OCI-LY7 (cell line): ENCODE measurements at regions not wholly inside any gene's neighbourhood (a gene's known extent, or its start where the extent isn't known, plus 50 kb on each side); places are given as distances from the start of the nearest gene placed in this dataset.

Experiments
- BruUV-seq: library from RNA; stranded (reverse); fragments of 400-500 nt; replicated peaks from 2 replicates; lab custom pipeline; 2021; lab: Mats Ljungman, UMichigan
- CTCF ChIA-PET: fragments of 300-600 bp; sonication (Branson Sonifier 250); formaldehyde crosslinking; loops from one replicate; lab custom pipeline; 2022; ENCODE audit warnings: antibody characterized with exemption; ENCODE audit not compliant: unreplicated experiment; lab: Charles Lee
- POLR2A ChIA-PET: fragments of 300-600 bp; sonication (Branson Sonifier 250); formaldehyde crosslinking; loops from one replicate; lab custom pipeline; 2022; ENCODE audit warnings: antibody characterized with exemption; lab: Charles Lee
- DNase-seq: peaks from one replicate; pipeline ENCODE4 v3.0.0-alpha.2; 2015; ENCODE audit warnings: low spot score
- H2AFZ ChIP-seq: fragments of 200-600 bp; sonication (generic), shearing (Covaris generic); 2 replicates; pipeline ENCODE4 v1.6.1; 2014; ENCODE audit warnings: mild to moderate bottlenecking, antibody characterized with exemption, low read length, moderate library complexity
- H3K27ac ChIP-seq: fragments of 200-600 bp; sonication (generic); 2 replicates; pipeline ENCODE4 v1.5.1; 2014; ENCODE audit warnings: mixed run types, low read depth, mild to moderate bottlenecking, moderate library complexity, low read length, inconsistent platforms; ENCODE audit not compliant: poor library complexity, severe bottlenecking
- H3K36me3 ChIP-seq: fragments of 200-600 bp; sonication (generic); 2 replicates; pipeline ENCODE4 v1.6.1; 2014; ENCODE audit warnings: mild to moderate bottlenecking, antibody characterized with exemption, low read length, moderate library complexity, mixed read lengths; ENCODE audit not compliant: insufficient read depth
- H3K4me1 ChIP-seq: fragments of 200-600 bp; sonication (generic); 2 replicates; pipeline ENCODE4 v1.5.1; 2014; ENCODE audit warnings: mild to moderate bottlenecking, low read length; ENCODE audit not compliant: insufficient read depth, poor library complexity, severe bottlenecking
- H3K4me2 ChIP-seq: fragments of 200-600 bp; sonication (generic); 2 replicates; pipeline ENCODE4 v1.6.1; 2014; ENCODE audit warnings: mild to moderate bottlenecking, low read length
- H3K4me3 ChIP-seq: fragments of 200-600 bp; sonication (generic); 2 replicates; pipeline ENCODE4 v1.5.1; 2014; ENCODE audit warnings: mild to moderate bottlenecking, low read depth, low read length; ENCODE audit not compliant: poor library complexity, severe bottlenecking
- H3K79me2 ChIP-seq: fragments of 200-600 bp; sonication (generic); 2 replicates; pipeline ENCODE4 v1.6.1; 2016; ENCODE audit warnings: low read depth, mild to moderate bottlenecking, low read length, moderate library complexity, mixed read lengths; ENCODE audit not compliant: insufficient read depth
- H3K9me2 ChIP-seq: fragments of 200-600 bp; sonication (generic); 2 replicates; pipeline ENCODE4 v1.6.1; 2016; ENCODE audit warnings: mild to moderate bottlenecking, low read length, mixed read lengths; ENCODE audit not compliant: insufficient read depth
- H3K9me3 ChIP-seq: fragments of 200-600 bp; sonication (generic); 2 replicates; pipeline ENCODE4 v1.6.1; 2014; ENCODE audit warnings: mild to moderate bottlenecking, mixed run types, low read length, mixed read lengths
- H4K20me1 ChIP-seq: fragments of 200-600 bp; sonication (generic); 2 replicates; pipeline ENCODE4 v1.6.1; 2014; ENCODE audit warnings: mild to moderate bottlenecking, antibody characterized with exemption, low read length, moderate library complexity, mixed read lengths; ENCODE audit not compliant: insufficient read depth
- EZH2phosphoT487 ChIP-seq: fragments of 200-600 bp; sonication (generic); IDR thresholded peaks from 2 replicates; pipeline ENCODE4 v1.6.1; 2018; ENCODE audit warnings: low read depth, borderline replicate concordance, mild to moderate bottlenecking, mixed run types, antibody characterized with exemption, low read length, moderate library complexity, mixed read lengths
- intact Hi-C: fragments of 100-400 bp; cut with micrococcal nuclease; formaldehyde crosslinking; loops from one replicate; pipeline ENCODE4 v1.10.0; 2022; ENCODE audit not compliant: unreplicated experiment
- TF ChIP-seq, protein P1 (sequence below): fragments of 200-600 bp; sonication (generic); conservative IDR thresholded peaks from 2 replicates; pipeline ENCODE4 v1.5.1; 2014; ENCODE audit warnings: mild to moderate bottlenecking, antibody characterized with exemption, low read length, moderate library complexity, mixed read lengths

DNA sequence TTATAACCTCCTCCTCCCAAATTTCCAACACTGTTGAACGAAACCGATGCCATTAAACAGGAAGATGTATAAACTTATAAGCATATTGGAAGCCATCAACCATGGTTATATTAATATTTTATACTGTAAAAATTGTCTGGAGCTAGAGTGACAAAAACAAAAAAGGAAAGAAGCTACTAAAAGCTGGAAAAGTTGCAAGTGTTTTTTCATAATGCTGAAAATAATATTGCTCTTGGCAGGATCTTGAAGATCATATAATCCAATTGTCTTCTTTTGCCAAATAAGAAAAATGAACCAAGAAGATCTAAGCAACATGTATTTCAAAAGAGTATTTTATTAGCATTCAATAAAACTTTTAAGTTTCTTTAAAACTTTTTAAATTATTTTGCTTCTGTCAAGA lies 268.9 kb upstream of the HSF2 start:
- no peaks in the 10 kb centered on the region for H3K36me3 ChIP-seq
- intact Hi-C loops = no loop called here
- H3K4me3 ChIP-seq = no peak overlapping the region
- H3K27ac ChIP-seq = no peak overlapping the region
- ChIA-PET CTCF (no interaction called here), POLR2A (interaction anchor here (0.9 kb wide), 1 partner anchor 517 kb away, joined by 3 read pairs; no protein-coding TSS in a partner anchor)
- H4K20me1 ChIP-seq = no peaks in the 10 kb centered on the region
- H3K79me2 ChIP-seq = no peaks in the 10 kb centered on the region
- no TSS peak for BruUV-seq
- DNase-seq = no peak
- TF ChIP-seq, protein P1, sequence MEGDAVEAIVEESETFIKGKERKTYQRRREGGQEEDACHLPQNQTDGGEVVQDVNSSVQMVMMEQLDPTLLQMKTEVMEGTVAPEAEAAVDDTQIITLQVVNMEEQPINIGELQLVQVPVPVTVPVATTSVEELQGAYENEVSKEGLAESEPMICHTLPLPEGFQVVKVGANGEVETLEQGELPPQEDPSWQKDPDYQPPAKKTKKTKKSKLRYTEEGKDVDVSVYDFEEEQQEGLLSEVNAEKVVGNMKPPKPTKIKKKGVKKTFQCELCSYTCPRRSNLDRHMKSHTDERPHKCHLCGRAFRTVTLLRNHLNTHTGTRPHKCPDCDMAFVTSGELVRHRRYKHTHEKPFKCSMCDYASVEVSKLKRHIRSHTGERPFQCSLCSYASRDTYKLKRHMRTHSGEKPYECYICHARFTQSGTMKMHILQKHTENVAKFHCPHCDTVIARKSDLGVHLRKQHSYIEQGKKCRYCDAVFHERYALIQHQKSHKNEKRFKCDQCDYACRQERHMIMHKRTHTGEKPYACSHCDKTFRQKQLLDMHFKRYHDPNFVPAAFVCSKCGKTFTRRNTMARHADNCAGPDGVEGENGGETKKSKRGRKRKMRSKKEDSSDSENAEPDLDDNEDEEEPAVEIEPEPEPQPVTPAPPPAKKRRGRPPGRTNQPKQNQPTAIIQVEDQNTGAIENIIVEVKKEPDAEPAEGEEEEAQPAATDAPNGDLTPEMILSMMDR = no peak
- no peak for TF ChIP-seq EZH2phosphoT487
- no peaks in the 10 kb centered on the region for H3K9me3 ChIP-seq
- H3K4me2 ChIP-seq = no peak overlapping the region
- H3K4me1 ChIP-seq = no peaks in the 10 kb centered on the region
- no peak overlapping the region for H2AFZ ChIP-seq
- H3K9me2 ChIP-seq = no peaks in the 10 kb centered on the region

DNA sequence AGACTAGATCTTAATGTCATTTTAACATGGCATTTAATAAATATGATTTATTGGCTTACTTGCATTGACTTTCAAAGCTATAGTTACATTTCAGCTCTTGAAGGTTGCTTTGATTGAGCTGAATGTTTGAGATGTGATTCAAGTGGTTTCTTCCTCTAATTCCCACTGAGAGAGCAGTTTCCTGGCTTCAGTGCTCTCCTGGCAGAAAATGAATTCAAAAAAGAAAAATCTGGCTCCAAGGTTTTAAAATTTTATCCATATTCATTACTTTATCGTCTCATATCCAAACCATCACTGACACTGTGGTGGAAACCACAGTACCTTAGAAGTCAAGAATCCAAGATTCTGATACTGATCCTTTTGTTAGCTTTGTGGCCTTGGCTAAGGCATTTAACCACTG lies 263.1 kb upstream of the HSF2 start:
- DNase-seq = no peak
- Histone ChIP-seq H3K9me2 (no peaks in the 10 kb centered on the region), H3K4me2 (no peak overlapping the region), H3K9me3 (no peaks in the 10 kb centered on the region), H3K4me1 (no peaks in the 10 kb centered on the region), H2AFZ (no peak overlapping the region), H3K79me2 (no peaks in the 10 kb centered on the region), H3K4me3 (no peak overlapping the region), H3K36me3 (no peaks in the 10 kb centered on the region), H3K27ac (no peak overlapping the region), H4K20me1 (no peaks in the 10 kb centered on the region)
- no TSS peak for BruUV-seq
- POLR2A ChIA-PET = no interaction called here
- CTCF ChIA-PET = no interaction called here
- intact Hi-C loops = no loop called here
- TF ChIP-seq, protein P1 = no peak
- TF ChIP-seq EZH2phosphoT487 = no peak

DNA sequence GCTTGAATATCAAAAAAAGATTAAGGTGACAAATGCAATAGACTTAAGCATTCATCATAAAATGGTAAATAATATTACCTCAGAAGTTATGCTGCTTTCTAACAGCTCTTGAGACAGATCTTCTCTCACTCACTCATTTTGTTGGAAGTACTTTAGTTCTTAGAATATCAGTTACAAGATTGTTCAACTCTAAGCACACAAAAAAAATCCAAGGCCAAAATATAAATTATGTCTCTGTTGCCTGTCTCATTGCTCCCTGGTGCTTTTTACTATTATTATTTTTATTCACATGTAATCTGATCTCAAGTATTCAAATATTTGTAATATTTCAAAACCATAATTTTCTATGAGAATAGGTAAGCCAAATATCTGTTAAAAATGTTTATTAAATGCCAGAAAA lies 259.4 kb upstream of the HSF2 start:
- intact Hi-C loops = no loop called here
- no peaks in the 10 kb centered on the region for H3K79me2 ChIP-seq
- TF ChIP-seq EZH2phosphoT487 = no peak
- TF ChIP-seq, protein P1 = no peak
- H3K4me3 ChIP-seq = no peak overlapping the region
- DNase-seq = no peak
- no peaks in the 10 kb centered on the region for H3K9me2 ChIP-seq
- CTCF ChIA-PET = no interaction called here
- no peaks in the 10 kb centered on the region for H3K9me3 ChIP-seq
- no peak overlapping the region for H2AFZ ChIP-seq
- POLR2A ChIA-PET = no interaction called here
- H3K4me2 ChIP-seq = no peak overlapping the region
- H4K20me1 ChIP-seq = no peaks in the 10 kb centered on the region
- H3K36me3 ChIP-seq = no peaks in the 10 kb centered on the region
- no peak overlapping the region for H3K27ac ChIP-seq
- H3K4me1 ChIP-seq = no peaks in the 10 kb centered on the region
- no TSS peak for BruUV-seq
